CD4-positive, alpha-beta T cell (primary cell): ENCODE measurements at regions not wholly inside any gene's neighbourhood (a gene's known extent, or its start where the extent isn't known, plus 50 kb on each side); places are given as distances from the start of the nearest gene placed in this dataset.
"Not testable (repeated sequence)": the region's sequence is repeated elsewhere in the genome, so short reads cannot be mapped to it uniquely, and the experiment has no call there.

ENCODE experiments used
- ATAC-seq: fragments of 200-7000 bp; cut with Tn5 transposase; one replicate; pipeline ENCODE4 v1.10.0; 2022; ENCODE audit warnings: mild to moderate bottlenecking; ENCODE audit not compliant: poor library complexity
- CTCF ChIA-PET: fragments of 350-600 bp; sonication (Branson Sonifier 250); formaldehyde crosslinking; loops from one replicate; lab custom pipeline; 2021; ENCODE audit warnings: antibody characterized with exemption, inconsistent platforms; lab: Charles Lee
- POLR2A ChIA-PET: fragments of 350-600 bp; sonication (Branson Sonifier 250); formaldehyde crosslinking; loops from one replicate; lab custom pipeline; 2021; ENCODE audit warnings: antibody characterized with exemption, inconsistent platforms; lab: Charles Lee
- DNase-seq, 14 experiments: peaks; one replicate each; pipeline ENCODE4 v3.0.0-alpha.2; 2013 to 2020; ENCODE audit warnings: mixed read lengths in 2 of 14
- H3K27ac ChIP-seq, 2 donors: one replicate each; pipeline versions ENCODE4 v1.5.1 to v1.7.0; 2013; ENCODE audit warnings: low read length in 2 of 2, low read depth in 1 of 2, mild to moderate bottlenecking in 1 of 2
- H3K27me3 ChIP-seq, 2 experiments: 1 replicate in 1 of 2; 2 replicates in 1 of 2; pipeline versions ENCODE4 v1.6.1 to v1.7.0; 2013; ENCODE audit warnings: low read length in 2 of 2, control low read depth in 1 of 2, mild to moderate bottlenecking in 1 of 2, moderate library complexity in 1 of 2; ENCODE audit not compliant: insufficient read depth in 2 of 2, control insufficient read depth in 1 of 2
- H3K36me3 ChIP-seq: one replicate; pipeline ENCODE4 v1.6.1; 2013; ENCODE audit warnings: low read length, control low read depth; ENCODE audit not compliant: insufficient read depth
- H3K4me1 ChIP-seq: one replicate; pipeline ENCODE4 v1.6.1; 2013; ENCODE audit warnings: low read length, control low read depth; ENCODE audit not compliant: insufficient read depth
- H3K4me3 ChIP-seq: one replicate; pipeline ENCODE4 v1.5.1; 2013; ENCODE audit warnings: mild to moderate bottlenecking, low read length, moderate library complexity
- H3K9me3 ChIP-seq, 2 experiments: 1 replicate in 1 of 2; 2 replicates in 1 of 2; pipeline versions ENCODE4 v1.6.1 to v1.7.0; 2013; ENCODE audit warnings: low read length in 2 of 2, mild to moderate bottlenecking in 2 of 2, control low read depth in 1 of 2, moderate library complexity in 1 of 2; ENCODE audit not compliant: control insufficient read depth in 1 of 2, insufficient read depth in 1 of 2
- H3K27ac Mint-ChIP-seq: one replicate; pipeline ENCODE4 v1.8.0; 2020; ENCODE audit warnings: mixed read lengths
- H3K27me3 Mint-ChIP-seq: one replicate; pipeline ENCODE4 v1.8.0; 2021; ENCODE audit warnings: mixed read lengths
- H3K36me3 Mint-ChIP-seq: one replicate; pipeline ENCODE4 v1.8.0; 2021; ENCODE audit warnings: low read depth, mixed read lengths
- H3K4me1 Mint-ChIP-seq: one replicate; pipeline ENCODE4 v1.8.0; 2021; ENCODE audit warnings: low read depth, mixed read lengths
- H3K4me3 Mint-ChIP-seq: one replicate; pipeline ENCODE4 v1.8.0; 2020; ENCODE audit warnings: mild to moderate bottlenecking, mixed read lengths
- H3K9me3 Mint-ChIP-seq: one replicate; pipeline ENCODE4 v1.8.0; 2020; ENCODE audit warnings: mixed read lengths
- intact Hi-C, 2 experiments: fragments of 100-400 bp; cut with DNase I in 1 of 2; cut with micrococcal nuclease in 1 of 2; formaldehyde crosslinking; loops; one replicate each; pipeline versions ENCODE4 v1.15.1 to v1.9.0; 2023 to 2025; cut with DNase I, micrococcal nuclease
- TF ChIP-seq, protein P1 (sequence below): fragments of 200-600 bp; IDR thresholded peaks from one replicate; pipeline ENCODE4 v1.8.0; 2022; ENCODE audit warnings: antibody characterized with exemption, mild to moderate bottlenecking

DNA sequence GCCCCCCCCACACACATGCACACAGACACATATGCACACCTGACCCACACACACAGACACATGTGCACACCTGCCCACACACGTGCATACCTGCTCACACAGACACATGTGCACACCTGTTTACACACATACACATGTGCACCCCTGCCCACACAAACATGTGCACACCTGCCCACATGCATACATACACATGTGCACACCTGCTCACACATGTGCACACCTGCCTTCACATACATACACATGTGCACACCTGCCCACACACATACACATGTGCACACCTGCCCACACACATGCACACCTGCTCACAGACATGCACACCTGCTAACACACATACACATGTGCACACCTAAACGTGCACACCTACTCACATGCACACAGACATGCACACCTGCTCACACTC lies 147.0 kb upstream of the FOXD4L5 start:
- ChIA-PET CTCF (no interaction called here), POLR2A (no interaction called here)
- Mint-ChIP-seq H3K9me3 (peaks cover 17% of the 10 kb centered on the region), H3K36me3 (no peaks in the 10 kb centered on the region), H3K27ac (no peak overlapping the region), H3K4me1 (no peaks in the 10 kb centered on the region), H3K4me3 (no peak overlapping the region), H3K27me3 (no peaks in the 10 kb centered on the region)
- no peaks in the 10 kb centered on the region for H3K4me1 ChIP-seq
- H3K27ac ChIP-seq = no peak overlapping the region
- no peak for DNase-seq
- H3K27me3 ChIP-seq = no peaks in the 10 kb centered on the region
- no peak overlapping the region for H3K4me3 ChIP-seq
- intact Hi-C loops = no loop called here
- TF ChIP-seq, protein P1, sequence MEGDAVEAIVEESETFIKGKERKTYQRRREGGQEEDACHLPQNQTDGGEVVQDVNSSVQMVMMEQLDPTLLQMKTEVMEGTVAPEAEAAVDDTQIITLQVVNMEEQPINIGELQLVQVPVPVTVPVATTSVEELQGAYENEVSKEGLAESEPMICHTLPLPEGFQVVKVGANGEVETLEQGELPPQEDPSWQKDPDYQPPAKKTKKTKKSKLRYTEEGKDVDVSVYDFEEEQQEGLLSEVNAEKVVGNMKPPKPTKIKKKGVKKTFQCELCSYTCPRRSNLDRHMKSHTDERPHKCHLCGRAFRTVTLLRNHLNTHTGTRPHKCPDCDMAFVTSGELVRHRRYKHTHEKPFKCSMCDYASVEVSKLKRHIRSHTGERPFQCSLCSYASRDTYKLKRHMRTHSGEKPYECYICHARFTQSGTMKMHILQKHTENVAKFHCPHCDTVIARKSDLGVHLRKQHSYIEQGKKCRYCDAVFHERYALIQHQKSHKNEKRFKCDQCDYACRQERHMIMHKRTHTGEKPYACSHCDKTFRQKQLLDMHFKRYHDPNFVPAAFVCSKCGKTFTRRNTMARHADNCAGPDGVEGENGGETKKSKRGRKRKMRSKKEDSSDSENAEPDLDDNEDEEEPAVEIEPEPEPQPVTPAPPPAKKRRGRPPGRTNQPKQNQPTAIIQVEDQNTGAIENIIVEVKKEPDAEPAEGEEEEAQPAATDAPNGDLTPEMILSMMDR = no peak
- no peaks in the 10 kb centered on the region for H3K36me3 ChIP-seq
- no peak for ATAC-seq
- peaks cover 8 to 79% of the 10 kb centered on the region in 2 experiments for H3K9me3 ChIP-seq

DNA sequence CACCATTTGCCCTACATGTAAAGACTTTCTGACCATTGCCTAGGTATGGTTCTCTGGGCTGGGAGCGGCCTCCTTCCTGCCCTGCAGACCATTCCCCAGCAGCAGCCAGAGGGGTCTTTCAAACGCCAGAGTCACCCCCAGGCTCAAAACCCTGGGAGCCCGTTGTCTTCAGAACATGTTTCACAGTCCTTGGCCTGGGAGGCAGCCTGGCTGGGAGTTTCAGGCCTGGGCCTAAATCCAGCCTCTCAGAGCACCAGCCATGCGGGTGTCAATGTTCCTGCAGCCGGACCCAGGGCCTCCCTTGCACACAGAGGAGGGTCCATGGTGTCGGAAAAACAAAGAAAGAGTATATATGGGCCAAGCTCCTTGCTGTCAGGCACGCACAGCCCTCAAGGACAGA lies 145.2 kb upstream of the FOXD4L5 start:
- Mint-ChIP-seq H3K4me1 (no peaks in the 10 kb centered on the region), H3K27ac (no peak overlapping the region), H3K27me3 (no peaks in the 10 kb centered on the region), H3K4me3 (no peak overlapping the region), H3K36me3 (no peaks in the 10 kb centered on the region), H3K9me3 (peaks cover 16% of the 10 kb centered on the region)
- TF ChIP-seq, protein P1 = no peak
- no peak overlapping the region for H3K27ac ChIP-seq
- POLR2A ChIA-PET = no interaction called here
- DNase-seq (no peak), ATAC-seq (no peak)
- H3K27me3 ChIP-seq = no peaks in the 10 kb centered on the region
- H3K9me3 ChIP-seq = peaks cover 19 to 81% of the 10 kb centered on the region in 2 experiments
- no peaks in the 10 kb centered on the region for H3K4me1 ChIP-seq
- H3K4me3 ChIP-seq = no peak overlapping the region
- intact Hi-C loops = no loop called here
- CTCF ChIA-PET = no interaction called here
- no peaks in the 10 kb centered on the region for H3K36me3 ChIP-seq

DNA sequence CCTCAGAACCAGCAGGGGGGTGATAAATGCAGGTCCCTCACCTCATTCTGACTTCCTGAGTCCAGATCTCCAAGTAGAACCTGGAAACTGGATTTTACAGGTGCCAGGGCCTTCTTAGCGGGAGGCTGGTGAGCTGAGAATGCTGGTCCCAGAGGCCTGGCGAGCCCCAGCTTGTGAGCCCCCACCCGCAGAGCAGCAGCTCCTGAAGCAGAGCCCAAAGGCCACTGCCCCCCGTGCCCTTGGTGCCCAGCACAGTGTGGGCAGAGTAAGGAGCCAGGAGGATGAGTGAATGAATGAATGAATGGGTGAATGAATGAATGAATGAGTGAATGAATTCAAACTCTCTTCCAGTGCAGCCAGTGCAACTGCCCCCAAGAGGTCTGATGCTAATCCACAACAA lies 142.4 kb upstream of the FOXD4L5 start:
- H3K27ac Mint-ChIP-seq, H3K4me3 ChIP-seq, CTCF ChIA-PET, H3K36me3 Mint-ChIP-seq, H3K4me1 Mint-ChIP-seq, ATAC-seq, H3K27me3 ChIP-seq, POLR2A ChIA-PET, H3K27ac ChIP-seq, intact Hi-C loops, H3K27me3 Mint-ChIP-seq, H3K36me3 ChIP-seq, DNase-seq, H3K4me1 ChIP-seq, H3K4me3 Mint-ChIP-seq: not testable (repeated sequence)
- H3K9me3 ChIP-seq = peaks cover 26 to 86% of the 10 kb centered on the region in 2 experiments
- peaks cover 11% of the 10 kb centered on the region for H3K9me3 Mint-ChIP-seq

DNA sequence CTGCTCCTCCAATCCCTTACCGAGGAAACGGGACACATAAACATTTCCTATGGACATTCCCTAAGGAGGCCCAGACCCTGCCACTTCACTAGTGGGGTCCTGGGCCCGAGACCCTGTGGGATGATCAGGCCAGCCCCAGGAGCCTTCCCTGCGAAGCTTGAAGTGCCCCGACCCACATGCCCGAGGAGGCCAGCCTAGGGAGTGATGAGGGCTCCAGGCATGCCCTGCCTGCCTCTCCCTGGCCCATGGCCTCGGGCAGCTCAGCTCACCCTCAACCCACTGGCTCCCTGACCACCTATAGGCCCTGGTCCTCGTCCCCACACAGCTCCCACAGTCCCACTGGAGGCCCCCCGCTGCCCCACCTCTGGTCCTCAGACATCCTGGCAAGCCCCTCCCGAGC lies 141.8 kb upstream of the FOXD4L5 start:
- peaks cover 26 to 88% of the 10 kb centered on the region in 2 experiments for H3K9me3 ChIP-seq
- H3K9me3 Mint-ChIP-seq, H3K4me1 Mint-ChIP-seq: not testable (repeated sequence)

More for the DNA sequence above, 141.8 kb upstream of the FOXD4L5 start:
- POLR2A ChIA-PET, CTCF ChIA-PET, H3K36me3 ChIP-seq, DNase-seq, H3K27me3 Mint-ChIP-seq, H3K27me3 ChIP-seq, H3K36me3 Mint-ChIP-seq, H3K4me3 ChIP-seq, intact Hi-C loops, ATAC-seq, H3K4me1 ChIP-seq, H3K27ac Mint-ChIP-seq, H3K27ac ChIP-seq, H3K4me3 Mint-ChIP-seq: not testable (repeated sequence)
